ENCODE measurements at regions not wholly inside any gene's neighbourhood (a gene's known extent, or its start where the extent isn't known, plus 50 kb on each side); places are given as distances from the start of the nearest gene placed in this dataset.

GRCh38 chr10:78846071-78846470, 222.7 kb upstream of the ZMIZ1 start:
- ATAC-seq (replicated peaks in 1 of 2) (no peak), DNase-seq (no peak)
- peaks cover 2 to 5% of the 10 kb centered on the region in 2 donors for H3K9me3 Mint-ChIP-seq
- H3K4me3 Mint-ChIP-seq = no peak overlapping the region
- no peaks in the 10 kb centered on the region for H3K4me1 Mint-ChIP-seq (ENCODE audit: low read depth)
- H3K36me3 Mint-ChIP-seq (ENCODE audit: insufficient read depth in 2 of 2) = no peaks in the 10 kb centered on the region
- no peaks in the 10 kb centered on the region for H3K27me3 Mint-ChIP-seq (ENCODE audit: low read depth)
- H3K27ac Mint-ChIP-seq = no peak overlapping the region

GRCh38 chr10:78846760-78847159, 222.0 kb upstream of the ZMIZ1 start:
- Mint-ChIP-seq H3K9me3 (peaks cover 2% of the 10 kb centered on the region in 2 donors), H3K27me3 (ENCODE audit: low read depth) (no peaks in the 10 kb centered on the region), H3K4me3 (no peak overlapping the region), H3K36me3 (ENCODE audit: insufficient read depth in 2 of 2) (no peaks in the 10 kb centered on the region), H3K27ac (no peak overlapping the region), H3K4me1 (ENCODE audit: low read depth) (no peaks in the 10 kb centered on the region)
- no peak for ATAC-seq (replicated peaks in 1 of 2)
- DNase-seq = no peak

- no peak overlapping the region for H3K4me3 Mint-ChIP-seq
- H3K4me1 Mint-ChIP-seq (ENCODE audit: low read depth) = no peaks in the 10 kb centered on the region
- no peaks in the 10 kb centered on the region for H3K36me3 Mint-ChIP-seq (ENCODE audit: insufficient read depth in 2 of 2)
- H3K27ac Mint-ChIP-seq = no peak overlapping the region
- H3K9me3 Mint-ChIP-seq = peaks cover 2% of the 10 kb centered on the region in 2 donors
- no peaks in the 10 kb centered on the region for H3K27me3 Mint-ChIP-seq (ENCODE audit: low read depth)
- no peak for DNase-seq
- ATAC-seq (replicated peaks in 1 of 2) = no peak
Measured at GRCh38 chr10:78847485-78847884, 221.3 kb upstream of the ZMIZ1 start.

GRCh38 chr10:78849115-78849514, 219.7 kb upstream of the ZMIZ1 start:
- Mint-ChIP-seq H3K27me3 (ENCODE audit: low read depth) (no peaks in the 10 kb centered on the region), H3K9me3 (no peaks in the 10 kb centered on the region), H3K27ac (no peak overlapping the region), H3K4me1 (ENCODE audit: low read depth) (no peaks in the 10 kb centered on the region), H3K36me3 (ENCODE audit: insufficient read depth in 2 of 2) (no peaks in the 10 kb centered on the region), H3K4me3 (no peak overlapping the region)
- DNase-seq (no peak), ATAC-seq (replicated peaks in 1 of 2) (no peak)

- DNase-seq (no peak), ATAC-seq (replicated peaks in 1 of 2) (no peak)
- Mint-ChIP-seq H3K4me1 (ENCODE audit: low read depth) (no peaks in the 10 kb centered on the region), H3K4me3 (no peak overlapping the region), H3K36me3 (ENCODE audit: insufficient read depth in 2 of 2) (no peaks in the 10 kb centered on the region), H3K27me3 (ENCODE audit: low read depth) (no peaks in the 10 kb centered on the region), H3K27ac (no peak overlapping the region), H3K9me3 (no peaks in the 10 kb centered on the region)
Measured at GRCh38 chr10:78849731-78850130, 219.0 kb upstream of the ZMIZ1 start.

GRCh38 chr10:78850644-78851435, 217.9 kb upstream of the ZMIZ1 start:
- no peak overlapping the region for H3K27ac Mint-ChIP-seq

GRCh38 chr10:78851647-78852046, 217.1 kb upstream of the ZMIZ1 start:
- no peaks in the 10 kb centered on the region for H3K36me3 Mint-ChIP-seq (ENCODE audit: insufficient read depth in 2 of 2)
- no peaks in the 10 kb centered on the region for H3K9me3 Mint-ChIP-seq
- H3K4me3 Mint-ChIP-seq = no peak overlapping the region
- H3K27me3 Mint-ChIP-seq (ENCODE audit: low read depth) = no peaks in the 10 kb centered on the region
- ATAC-seq (replicated peaks in 1 of 2) = no peak
- H3K27ac Mint-ChIP-seq = no peak overlapping the region
- H3K4me1 Mint-ChIP-seq (ENCODE audit: low read depth) = no peaks in the 10 kb centered on the region
- DNase-seq = no peak

More at GRCh38 chr10:78850644-78851435, 217.9 kb upstream of the ZMIZ1 start:
- ATAC-seq (replicated peaks in 1 of 2) (no peak), DNase-seq (no peak)
- Mint-ChIP-seq H3K4me1 (ENCODE audit: low read depth) (no peaks in the 10 kb centered on the region), H3K9me3 (no peaks in the 10 kb centered on the region), H3K36me3 (ENCODE audit: insufficient read depth in 2 of 2) (no peaks in the 10 kb centered on the region), H3K4me3 (no peak overlapping the region), H3K27me3 (ENCODE audit: low read depth) (no peaks in the 10 kb centered on the region)

- no peaks in the 10 kb centered on the region for H3K9me3 Mint-ChIP-seq
- H3K4me1 Mint-ChIP-seq (ENCODE audit: low read depth) = no peaks in the 10 kb centered on the region
- no peaks in the 10 kb centered on the region for H3K27me3 Mint-ChIP-seq (ENCODE audit: low read depth)
- H3K4me3 Mint-ChIP-seq = no peak overlapping the region
- no peak overlapping the region for H3K27ac Mint-ChIP-seq
- no peaks in the 10 kb centered on the region for H3K36me3 Mint-ChIP-seq (ENCODE audit: insufficient read depth in 2 of 2)
- ATAC-seq (replicated peaks in 1 of 2) (no peak), DNase-seq (peak; percentile 8)
Measured at GRCh38 chr10:78852466-78853240, 216.1 kb upstream of the ZMIZ1 start.

- no peaks in the 10 kb centered on the region for H3K9me3 Mint-ChIP-seq
Measured at GRCh38 chr10:78853864-78854263, 214.9 kb upstream of the ZMIZ1 start.

GRCh38 chr10:78856421-78856820, 212.3 kb upstream of the ZMIZ1 start:
- H3K9me3 Mint-ChIP-seq = no peaks in the 10 kb centered on the region
- DNase-seq (no peak), ATAC-seq (replicated peaks in 1 of 2) (no peak)
- no peak overlapping the region for H3K4me3 Mint-ChIP-seq
- H3K36me3 Mint-ChIP-seq (ENCODE audit: insufficient read depth in 2 of 2) = no peaks in the 10 kb centered on the region
- no peaks in the 10 kb centered on the region for H3K4me1 Mint-ChIP-seq (ENCODE audit: low read depth)
- no peaks in the 10 kb centered on the region for H3K27me3 Mint-ChIP-seq (ENCODE audit: low read depth)
- H3K27ac Mint-ChIP-seq = no peak overlapping the region

More at GRCh38 chr10:78853864-78854263, 214.9 kb upstream of the ZMIZ1 start:
- ATAC-seq (replicated peaks in 1 of 2) (no peak), DNase-seq (no peak)
- no peak overlapping the region for H3K27ac Mint-ChIP-seq
- H3K4me3 Mint-ChIP-seq = no peak overlapping the region
- no peaks in the 10 kb centered on the region for H3K4me1 Mint-ChIP-seq (ENCODE audit: low read depth)
- no peaks in the 10 kb centered on the region for H3K27me3 Mint-ChIP-seq (ENCODE audit: low read depth)
- no peaks in the 10 kb centered on the region for H3K36me3 Mint-ChIP-seq (ENCODE audit: insufficient read depth in 2 of 2)

GRCh38 chr10:78857193-78857592, 211.6 kb upstream of the ZMIZ1 start:
- ATAC-seq (replicated peaks in 1 of 2) (no peak), DNase-seq (no peak)
- no peaks in the 10 kb centered on the region for H3K27me3 Mint-ChIP-seq (ENCODE audit: low read depth)
- no peak overlapping the region for H3K4me3 Mint-ChIP-seq
- no peak overlapping the region for H3K27ac Mint-ChIP-seq
- H3K9me3 Mint-ChIP-seq = no peaks in the 10 kb centered on the region
- H3K36me3 Mint-ChIP-seq (ENCODE audit: insufficient read depth in 2 of 2) = no peaks in the 10 kb centered on the region
- H3K4me1 Mint-ChIP-seq (ENCODE audit: low read depth) = no peaks in the 10 kb centered on the region

- Mint-ChIP-seq H3K27ac (no peak overlapping the region), H3K36me3 (ENCODE audit: insufficient read depth in 2 of 2) (no peaks in the 10 kb centered on the region), H3K9me3 (no peaks in the 10 kb centered on the region), H3K27me3 (ENCODE audit: low read depth) (no peaks in the 10 kb centered on the region), H3K4me3 (no peak overlapping the region), H3K4me1 (ENCODE audit: low read depth) (no peaks in the 10 kb centered on the region)
- DNase-seq = no peak
- no peak for ATAC-seq (replicated peaks in 1 of 2)
Measured at GRCh38 chr10:78859266-78859665, 209.5 kb upstream of the ZMIZ1 start.

- ATAC-seq (replicated peaks in 1 of 2) = no peak
- Mint-ChIP-seq H3K4me1 (ENCODE audit: low read depth) (no peaks in the 10 kb centered on the region), H3K36me3 (ENCODE audit: insufficient read depth in 2 of 2) (no peaks in the 10 kb centered on the region), H3K9me3 (no peaks in the 10 kb centered on the region), H3K27ac (no peak overlapping the region), H3K27me3 (ENCODE audit: low read depth) (no peaks in the 10 kb centered on the region), H3K4me3 (no peak overlapping the region)
- no peak for DNase-seq
Measured at GRCh38 chr10:78859769-78860168, 209.0 kb upstream of the ZMIZ1 start.

Measured in activated T-cell treated with anti-CD3 and anti-CD28 coated beads, Interleukin-2, amount 50 U/mL, for 72 hours (primary cell).